ENCODE measurements at regions not wholly inside any gene's neighbourhood (a gene's known extent, or its start where the extent isn't known, plus 50 kb on each side); places are given as distances from the start of the nearest gene placed in this dataset.
A peak's percentile ranks its signal among the peaks of the same experiment; 100 is the strongest.

- TF ChIP-seq EZH2 (IDR thresholded peaks at IDR 0.05) (0 out of 2 replicates have a peak, but pooled peaks have one; percentile 72), ZNF274 (IDR thresholded peaks at IDR 0.05; ENCODE audit: low read depth, low read length) (no peak)
- Histone ChIP-seq H4K20me1 (ENCODE audit: insufficient read depth) (no peaks in the 10 kb centered on the region), H3K4me1 (ENCODE audit: control insufficient read depth in 1 of 2, insufficient read depth in 2 of 2, low read length in 2 of 2) (no peaks in the 10 kb centered on the region), H3K36me3 (ENCODE audit: control insufficient read depth in 1 of 2, insufficient read depth in 2 of 2, low read length in 2 of 2) (no peaks in the 10 kb centered on the region), H3K9ac (ENCODE audit: low read length) (no peak overlapping the region), H3K9me3 (ENCODE audit: control insufficient read depth in 1 of 2, insufficient read depth in 1 of 2, low read depth in 1 of 2, low read length in 2 of 2) (no peaks in the 10 kb centered on the region), H3K4me2 (ENCODE audit: low read length) (no peak overlapping the region), H3K27me3 (ENCODE audit: insufficient read depth, low read length) (peaks cover 75% of the 10 kb centered on the region), H3K4me3 (replicated peaks in 1 of 2; ENCODE audit: low read depth in 1 of 2, low read length in 2 of 2) (no peak overlapping the region), H3K9me2 (ENCODE audit: insufficient read depth) (no peaks in the 10 kb centered on the region), H3K27ac (ENCODE audit: low read depth, low read length) (no peak overlapping the region), H3K79me2 (ENCODE audit: insufficient read depth, low read length) (no peaks in the 10 kb centered on the region), H2AFZ (ENCODE audit: low read depth, low read length, poor library complexity, severe bottlenecking) (no peak overlapping the region)
- ChIA-PET CTCF (no interaction called here), POLR2A (interaction anchor here (0.8 kb wide), 1 partner anchor 21 kb away, joined by 3 read pairs; no protein-coding TSS in a partner anchor), RAD21 (ENCODE audit: low non-redundant PET in 1 of 2, low total read pairs in 2 of 2, uncharacterized antibody in 2 of 2, unreplicated experiment in 2 of 2) (no interaction called here)
- ATAC-seq = no peak
- BruUV-seq (replicated peaks) = no TSS peak
- intact Hi-C loops (cut with micrococcal nuclease) = no loop called here
- no peak for DNase-seq (ENCODE audit: low read depth, low spot score)
Measured at GRCh38 chr17:79524213-79525187, 86.4 kb downstream of the RBFOX3 start.

- peaks cover 55% of the 10 kb centered on the region for H3K27me3 ChIP-seq (ENCODE audit: insufficient read depth, low read length)
- CTCF ChIA-PET = no interaction called here
- TF ChIP-seq ZFX (IDR thresholded peaks at IDR 0.05) (no peak), CTCF (IDR thresholded peaks at IDR 0.05 in 2 of 3, conservative IDR thresholded peaks at IDR 0.05 in 1 of 3; ENCODE audit: borderline replicate concordance in 1 of 3, insufficient read depth in 1 of 3, low read depth in 2 of 3, low read length in 2 of 3) (no peak), ZNF274 (IDR thresholded peaks at IDR 0.05; ENCODE audit: low read depth, low read length) (no peak), CEBPB (IDR thresholded peaks at IDR 0.05; ENCODE audit: low read depth) (no peak), EZH2 (IDR thresholded peaks at IDR 0.05) (no peak), POLR2AphosphoS5 (IDR thresholded peaks at IDR 0.05; ENCODE audit: low read depth, low read length) (no peak), ELF1 (IDR thresholded peaks at IDR 0.05; ENCODE audit: borderline replicate concordance, low read depth) (no peak), SRF (IDR thresholded peaks at IDR 0.05; ENCODE audit: low read depth) (no peak), SP1 (IDR thresholded peaks at IDR 0.05; ENCODE audit: low read depth) (no peak), CBX3 (IDR thresholded peaks at IDR 0.05; ENCODE audit: low read depth) (no peak), MAX (IDR thresholded peaks at IDR 0.05) (no peak), FOSL1 (IDR thresholded peaks at IDR 0.05; ENCODE audit: low read depth) (no peak), YY1 (IDR thresholded peaks at IDR 0.05; ENCODE audit: extremely low read depth, insufficient replicate concordance, low read depth, low read length) (no peak), EGR1 (IDR thresholded peaks at IDR 0.05; ENCODE audit: low read depth) (no peak)
Measured at GRCh38 chr17:79522414-79522813, 88.4 kb downstream of the RBFOX3 start.

More at GRCh38 chr17:79522414-79522813, 88.4 kb downstream of the RBFOX3 start:
- Histone ChIP-seq H3K79me2 (ENCODE audit: insufficient read depth, low read length) (no peaks in the 10 kb centered on the region), H3K9me2 (ENCODE audit: insufficient read depth) (no peaks in the 10 kb centered on the region), H4K20me1 (ENCODE audit: insufficient read depth) (no peaks in the 10 kb centered on the region), H3K4me3 (replicated peaks in 1 of 2; ENCODE audit: low read depth in 1 of 2, low read length in 2 of 2) (no peak overlapping the region), H2AFZ (ENCODE audit: low read depth, low read length, poor library complexity, severe bottlenecking) (no peak overlapping the region), H3K9me3 (ENCODE audit: control insufficient read depth in 1 of 2, insufficient read depth in 1 of 2, low read depth in 1 of 2, low read length in 2 of 2) (no peaks in the 10 kb centered on the region), H3K9ac (ENCODE audit: low read length) (no peak overlapping the region), H3K36me3 (ENCODE audit: control insufficient read depth in 1 of 2, insufficient read depth in 2 of 2, low read length in 2 of 2) (no peaks in the 10 kb centered on the region), H3K4me2 (ENCODE audit: low read length) (no peak overlapping the region), H3K27ac (ENCODE audit: low read depth, low read length) (no peak overlapping the region), H3K4me1 (ENCODE audit: control insufficient read depth in 1 of 2, insufficient read depth in 2 of 2, low read length in 2 of 2) (no peaks in the 10 kb centered on the region)
- ATAC-seq (no peak), DNase-seq (ENCODE audit: low read depth, low spot score) (no peak)
- intact Hi-C loops (cut with micrococcal nuclease) = no loop called here
- ChIA-PET RAD21 (ENCODE audit: low non-redundant PET in 1 of 2, low total read pairs in 2 of 2, uncharacterized antibody in 2 of 2, unreplicated experiment in 2 of 2) (no interaction called here), POLR2A (no interaction called here)
- no TSS peak for BruUV-seq (replicated peaks)
